IPS-11a (cell line): ENCODE measurements at regions not wholly inside any gene's neighbourhood (a gene's known extent, or its start where the extent isn't known, plus 50 kb on each side); places are given as distances from the start of the nearest gene placed in this dataset.

Experiments used
- H3K4me3 ChIP-seq: one replicate; pipeline ENCODE4 v1.5.1; 2013; ENCODE audit warnings: low read depth, low read length, control low read depth

DNA sequence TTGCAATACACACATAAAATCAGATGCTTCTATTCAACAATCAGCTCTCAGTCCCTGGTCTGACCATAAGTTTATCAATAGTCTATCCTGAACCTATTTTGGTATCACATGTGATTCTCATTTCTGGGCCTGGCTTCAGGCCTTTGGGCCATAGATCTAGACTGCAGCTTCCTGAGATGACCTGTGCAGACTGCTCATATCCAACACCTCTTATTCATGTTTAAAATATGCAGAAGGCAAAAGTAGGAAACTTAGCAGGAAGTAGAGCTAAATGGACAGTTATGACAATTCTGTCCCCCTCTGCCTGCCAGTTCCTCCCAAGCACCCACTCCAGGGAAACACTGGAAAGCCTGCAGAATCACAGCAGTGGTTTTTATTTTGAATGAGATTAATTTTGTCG, 53.3 kb downstream of the C7orf25 start:
- no peak overlapping the region for H3K4me3 ChIP-seq

DNA sequence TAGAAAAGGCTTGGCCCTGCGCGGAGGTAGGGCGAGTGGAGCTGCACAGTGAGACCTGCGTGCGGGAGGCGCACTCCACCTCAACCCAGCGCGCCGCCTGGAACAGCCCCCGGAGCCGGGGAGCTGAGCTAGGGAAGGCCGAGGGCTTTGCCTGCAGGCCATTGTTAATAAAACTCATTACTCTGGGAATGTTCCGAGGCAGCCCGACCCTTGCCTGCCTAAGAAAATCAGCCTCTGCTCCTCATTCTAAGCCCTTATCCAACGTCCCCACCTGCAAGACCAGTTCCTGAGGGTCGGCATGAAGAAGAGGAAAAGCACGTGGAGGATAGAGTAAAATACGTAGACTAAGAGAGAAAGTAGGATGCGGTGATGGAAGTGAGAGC, 55.3 kb downstream of the C7orf25 start:
- no peak overlapping the region for H3K4me3 ChIP-seq

DNA sequence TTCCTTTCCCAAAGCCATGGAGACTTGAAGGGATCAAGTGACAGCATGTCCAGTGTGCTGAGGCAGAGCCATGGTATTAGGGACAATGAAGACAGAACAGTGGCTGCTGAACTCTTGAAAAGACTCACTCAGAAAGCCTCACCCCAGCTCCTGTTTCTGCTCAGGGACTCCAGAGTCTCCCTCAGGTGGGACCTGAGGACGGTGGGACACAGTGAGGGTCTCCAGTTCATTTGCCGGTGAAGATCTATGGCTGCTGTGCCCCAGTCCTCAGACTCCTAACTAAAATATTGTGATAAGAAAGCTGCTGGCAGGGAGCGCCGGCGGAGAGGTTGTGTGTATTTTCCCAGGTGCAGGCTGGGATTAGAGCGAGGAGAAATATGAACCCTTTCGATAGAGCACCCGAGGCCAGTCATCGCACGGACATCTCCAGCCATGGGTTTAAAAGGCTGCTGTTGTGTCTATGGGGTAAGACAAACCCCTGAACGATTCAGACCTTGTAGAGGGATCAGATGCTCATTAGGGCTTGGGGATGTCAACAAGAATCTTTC, 57.2 kb downstream of the C7orf25 start:
- no peak overlapping the region for H3K4me3 ChIP-seq

DNA sequence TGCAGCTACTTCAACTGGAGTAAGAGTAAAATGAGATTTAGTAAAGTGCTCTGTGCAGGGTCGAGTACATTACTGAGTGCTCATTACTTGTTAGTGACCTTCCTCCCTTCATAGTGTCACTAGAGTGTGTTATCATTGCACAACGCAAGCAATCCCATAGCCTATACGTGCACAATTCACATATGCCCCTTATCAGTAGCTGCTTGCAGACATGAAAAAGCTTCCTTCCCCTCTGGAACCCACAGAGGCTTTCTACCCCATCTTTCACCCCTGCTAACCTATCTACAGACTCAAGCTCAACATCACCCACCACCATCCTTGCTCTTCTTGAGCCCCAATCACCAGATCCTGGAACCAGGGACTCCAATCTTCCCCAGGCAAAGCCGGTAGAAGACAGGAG, 59.3 kb downstream of the C7orf25 start:
- no peak overlapping the region for H3K4me3 ChIP-seq

DNA sequence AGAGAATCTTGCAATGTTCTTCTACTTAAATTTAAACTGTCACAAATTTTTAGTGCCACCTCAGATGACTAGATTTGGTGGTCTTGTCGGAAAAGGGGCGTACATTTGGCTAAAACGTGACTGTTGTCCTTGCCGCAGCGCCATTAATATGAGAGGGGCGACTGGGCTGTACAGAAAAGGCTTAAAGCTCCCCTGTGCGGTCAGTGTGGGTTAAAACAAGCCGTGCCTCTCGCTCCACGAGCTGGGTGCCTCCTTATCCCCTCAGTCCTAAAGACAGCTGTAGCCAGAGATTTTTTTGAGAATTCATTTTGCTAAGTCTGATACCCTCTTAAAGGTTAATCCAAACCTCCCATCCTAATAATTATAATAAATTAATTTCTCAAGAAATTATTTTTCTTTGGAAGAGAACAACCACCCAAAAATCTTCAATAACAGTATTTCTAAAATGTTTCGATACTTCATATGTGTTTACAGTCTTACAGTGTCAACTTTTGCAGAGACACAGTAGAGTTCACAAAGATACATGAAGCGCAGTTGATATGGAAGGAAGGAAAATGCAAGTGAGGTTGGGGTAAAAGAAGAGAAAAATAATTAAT, 68.6 kb downstream of the C7orf25 start:
- H3K4me3 ChIP-seq = no peak overlapping the region

DNA sequence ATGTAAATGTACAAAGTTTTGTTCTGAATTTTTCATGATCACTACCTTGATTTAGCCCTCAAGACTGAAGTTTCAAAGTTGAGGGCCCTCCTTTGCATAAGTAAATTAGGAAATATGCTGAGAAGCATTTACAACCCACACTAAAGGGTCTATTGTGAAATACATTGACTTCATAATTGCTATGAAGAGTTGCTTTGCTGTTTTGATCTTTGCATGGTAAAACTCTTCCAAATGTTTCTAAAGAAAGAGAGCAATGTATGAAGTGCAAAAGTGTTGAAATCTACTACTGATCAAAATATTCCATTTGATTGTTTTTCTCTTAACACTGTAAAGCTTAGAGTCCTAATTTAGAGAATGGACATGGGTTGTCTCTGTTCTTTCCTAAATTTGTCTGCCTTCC, 77.2 kb downstream of the C7orf25 start:
- no peak overlapping the region for H3K4me3 ChIP-seq

DNA sequence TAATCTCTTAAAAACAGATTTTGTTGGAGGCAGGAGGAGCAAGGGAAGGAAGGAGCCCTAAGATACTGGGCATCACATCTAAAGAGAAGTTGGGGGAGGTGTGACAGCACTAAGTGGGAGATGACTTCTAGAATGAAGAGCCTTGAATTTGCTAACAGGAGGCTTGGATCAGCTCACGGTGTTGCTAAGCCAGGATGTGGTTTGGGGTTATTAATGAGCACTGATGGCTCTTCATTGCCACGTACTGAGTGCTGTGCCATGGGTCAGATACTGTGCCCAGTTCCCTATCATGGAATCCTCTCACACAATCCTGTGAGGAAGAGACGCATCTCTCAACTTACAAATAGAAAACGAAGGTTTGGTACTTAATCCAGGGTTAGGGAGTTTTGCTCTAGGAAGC, 78.5 kb downstream of the C7orf25 start:
- no peak overlapping the region for H3K4me3 ChIP-seq

DNA sequence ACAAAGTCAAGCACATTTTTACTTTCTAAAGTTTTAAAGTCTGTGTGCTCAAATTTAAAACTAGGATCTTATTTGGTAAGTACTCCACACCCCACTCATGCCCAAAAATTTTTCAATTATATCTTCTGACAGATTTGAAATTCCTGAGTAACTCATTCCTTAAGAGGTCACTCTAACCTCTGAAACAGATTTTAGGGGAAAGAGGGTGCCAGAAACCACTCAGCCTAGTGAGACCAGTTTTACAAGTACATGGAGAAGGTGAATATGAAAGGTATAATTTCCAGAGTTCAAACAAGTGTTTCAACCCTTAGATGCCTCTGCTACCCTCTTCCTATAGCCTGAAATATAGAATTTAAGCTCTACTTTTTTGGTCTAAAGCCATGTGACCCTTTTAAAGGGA, 79.2 kb downstream of the C7orf25 start:
- H3K4me3 ChIP-seq = no peak overlapping the region

DNA sequence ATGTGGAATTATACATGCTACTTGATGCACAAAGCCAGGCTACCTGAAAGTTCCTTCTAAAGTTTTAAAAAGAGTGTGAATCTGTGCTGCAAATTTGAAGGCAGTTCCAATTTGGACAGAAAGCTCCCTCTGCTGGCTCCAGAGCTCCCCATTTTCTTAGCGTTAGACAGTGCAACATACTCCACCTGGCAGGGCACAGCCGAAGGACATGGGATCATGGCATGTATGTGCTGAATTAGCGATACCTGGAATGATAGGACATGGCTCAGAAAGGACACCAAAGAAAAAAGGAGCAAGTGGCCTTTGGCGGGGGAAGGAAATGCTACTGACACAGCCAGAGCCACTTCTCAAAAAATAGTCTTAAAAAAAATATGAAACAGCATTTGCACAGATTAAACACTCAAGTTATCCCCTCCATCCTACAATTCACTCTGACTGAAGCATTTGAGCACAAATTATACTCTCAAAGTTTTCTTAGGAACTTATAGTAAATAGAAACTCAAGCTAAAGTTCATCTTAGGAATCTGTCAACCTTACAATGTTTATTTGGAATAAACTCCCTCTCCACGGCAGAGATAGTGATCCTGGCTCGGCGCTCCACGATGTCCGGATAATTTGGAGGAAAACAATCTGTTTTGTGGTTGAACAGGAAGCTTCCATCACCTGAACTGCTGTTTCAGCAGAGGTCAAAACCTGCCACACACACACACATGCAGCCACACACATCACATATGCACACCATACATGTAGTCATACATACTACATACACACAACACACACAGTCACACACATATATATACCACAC, 80.0 kb downstream of the C7orf25 start:
- no peak overlapping the region for H3K4me3 ChIP-seq

DNA sequence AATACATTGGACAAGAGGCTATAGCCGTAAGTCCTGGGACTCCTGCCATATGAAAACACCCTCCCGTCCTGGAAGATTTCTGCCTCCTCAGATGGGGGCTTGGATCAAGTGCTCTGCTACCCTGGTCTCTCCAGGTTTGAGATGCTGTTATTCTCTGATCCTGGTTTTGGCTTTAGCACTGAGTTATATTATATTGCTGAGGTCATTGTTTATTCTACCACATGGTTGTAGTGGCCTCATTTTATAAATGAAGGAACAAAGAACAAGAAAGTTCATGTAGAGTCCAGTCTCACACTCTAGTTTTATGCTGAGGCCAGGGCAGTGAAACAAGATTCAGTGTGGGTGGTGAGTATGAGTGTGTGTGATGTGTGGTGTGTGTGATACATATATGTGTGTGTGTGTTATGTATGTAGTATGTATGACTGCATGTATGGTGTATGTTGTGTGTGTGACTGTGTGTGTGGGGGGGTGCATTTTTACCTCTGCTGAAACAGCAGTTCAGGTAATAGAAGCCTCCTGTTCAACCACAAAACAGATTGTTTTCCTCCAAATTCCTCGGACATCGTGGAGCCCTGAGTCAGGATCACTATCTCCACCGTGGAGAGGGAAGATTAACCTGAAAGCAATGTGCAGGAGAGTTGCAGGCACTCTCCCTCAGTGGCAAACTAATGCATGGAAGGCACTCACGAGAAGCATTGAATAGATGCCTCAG, 80.7 kb downstream of the C7orf25 start:
- no peak overlapping the region for H3K4me3 ChIP-seq

DNA sequence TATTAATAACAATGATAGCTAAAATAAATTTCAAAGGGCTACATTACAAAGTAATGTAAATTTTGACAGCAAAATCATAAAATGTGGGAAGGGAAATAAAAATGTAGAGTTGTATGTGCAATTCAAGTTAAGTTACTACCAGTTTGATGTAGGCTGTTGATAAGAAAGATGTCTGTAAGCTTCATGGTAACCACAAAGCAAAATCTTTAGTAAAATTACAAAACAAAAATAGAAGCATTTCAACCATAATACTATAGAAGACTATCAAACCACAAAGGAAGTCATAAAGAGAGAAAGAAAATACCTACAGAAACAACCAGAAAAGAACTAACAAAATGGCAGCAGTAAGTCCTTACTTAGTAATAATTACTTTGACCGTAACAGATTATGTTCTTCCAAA, 99.1 kb downstream of the C7orf25 start:
- no peak overlapping the region for H3K4me3 ChIP-seq

DNA sequence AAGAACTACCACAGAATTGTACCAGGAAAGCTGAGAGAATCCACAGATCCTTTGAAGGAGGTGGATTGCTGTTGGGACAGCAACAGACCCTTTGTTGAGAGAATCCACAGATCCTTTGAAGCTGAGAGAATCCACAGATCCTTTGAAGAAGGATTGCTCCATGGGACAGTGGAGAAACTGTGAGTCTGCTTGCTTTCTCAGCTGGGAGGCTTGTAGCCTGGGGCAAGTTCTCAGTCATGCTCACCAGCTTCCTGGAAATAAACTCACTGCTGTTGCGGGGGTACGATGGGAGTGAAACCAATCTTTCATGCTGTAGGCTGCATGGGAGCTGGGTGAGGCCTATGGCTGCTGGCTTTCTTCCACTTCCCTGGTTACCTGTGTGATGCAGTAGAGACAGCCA, 106.3 kb downstream of the C7orf25 start:
- no peak overlapping the region for H3K4me3 ChIP-seq

DNA sequence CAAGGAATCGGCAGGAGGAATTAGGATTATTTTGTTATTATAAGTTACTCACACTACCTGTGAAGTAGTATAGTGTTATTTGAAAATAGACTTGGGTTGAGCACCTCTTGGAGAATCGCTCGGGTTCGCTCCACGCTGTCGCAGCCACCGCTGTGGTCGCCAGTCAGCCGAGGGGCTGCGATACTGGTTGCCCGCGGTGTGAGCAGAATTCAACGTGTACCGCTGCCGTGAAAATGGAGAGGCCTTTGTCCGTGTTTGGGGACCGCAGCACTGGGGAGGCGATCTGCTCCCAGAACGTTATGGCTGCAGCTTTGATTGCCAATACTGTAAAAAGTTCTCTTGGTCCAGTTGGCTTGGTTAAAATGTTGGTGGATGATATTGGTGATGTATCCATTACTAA, 117.2 kb downstream of the C7orf25 start:
- no peak overlapping the region for H3K4me3 ChIP-seq

DNA sequence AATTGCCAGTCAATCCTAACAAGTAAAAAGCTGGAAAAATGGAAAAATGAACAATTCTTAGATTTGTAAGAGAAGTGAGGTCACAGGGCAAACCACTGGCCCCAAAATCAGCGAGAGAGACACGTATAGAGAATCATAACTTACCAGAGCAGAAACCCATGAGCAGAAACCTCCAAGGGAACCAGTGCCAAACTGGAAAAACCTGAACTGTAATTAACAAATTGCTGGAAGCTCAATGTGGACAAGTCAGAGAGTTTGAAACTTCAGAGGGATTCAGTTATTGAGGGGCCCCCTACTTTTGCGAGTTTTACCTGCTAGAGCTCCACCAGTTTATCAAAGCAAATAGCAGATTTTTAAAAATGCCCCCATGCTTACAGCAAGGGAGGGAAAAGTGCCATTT, 119.0 kb downstream of the C7orf25 start:
- no peak overlapping the region for H3K4me3 ChIP-seq

DNA sequence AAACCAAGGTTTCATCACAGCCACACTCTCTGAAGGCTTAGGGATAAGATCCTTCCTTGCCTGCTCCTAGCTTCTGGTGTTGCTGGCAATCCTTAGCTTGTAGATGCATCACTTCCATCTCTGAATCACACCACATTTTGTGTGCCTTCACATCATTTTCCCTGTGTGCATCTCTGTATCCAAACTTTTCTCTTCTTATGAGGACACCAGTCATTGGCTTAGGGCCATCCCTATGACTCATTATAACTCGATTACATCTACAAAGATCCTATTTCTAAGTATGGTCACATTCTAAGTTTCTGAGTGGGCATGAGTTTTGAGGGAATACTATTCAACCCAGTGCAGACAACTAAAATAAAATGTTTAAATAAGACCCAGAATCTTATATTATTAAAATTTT, 121.7 kb downstream of the C7orf25 start:
- H3K4me3 ChIP-seq = no peak overlapping the region

DNA sequence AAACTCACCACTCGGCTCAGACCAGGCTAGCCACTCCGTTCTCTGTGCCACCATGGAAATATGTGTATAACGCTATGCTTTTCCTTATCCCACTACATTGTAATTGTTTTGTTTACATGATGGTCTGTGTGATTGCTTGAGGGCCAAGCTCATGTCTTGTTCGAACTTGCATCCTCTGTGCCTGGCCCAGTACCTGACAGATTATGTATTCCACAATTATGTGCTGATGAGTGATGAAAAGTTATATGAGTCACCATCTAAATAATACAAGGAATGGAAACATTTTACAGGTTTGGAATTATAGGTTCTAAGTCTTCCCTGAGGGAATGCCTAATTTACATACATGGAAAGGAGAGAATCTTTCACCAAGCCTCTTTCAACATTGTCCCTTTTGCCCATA, 137.4 kb downstream of the C7orf25 start:
- H3K4me3 ChIP-seq = no peak overlapping the region

DNA sequence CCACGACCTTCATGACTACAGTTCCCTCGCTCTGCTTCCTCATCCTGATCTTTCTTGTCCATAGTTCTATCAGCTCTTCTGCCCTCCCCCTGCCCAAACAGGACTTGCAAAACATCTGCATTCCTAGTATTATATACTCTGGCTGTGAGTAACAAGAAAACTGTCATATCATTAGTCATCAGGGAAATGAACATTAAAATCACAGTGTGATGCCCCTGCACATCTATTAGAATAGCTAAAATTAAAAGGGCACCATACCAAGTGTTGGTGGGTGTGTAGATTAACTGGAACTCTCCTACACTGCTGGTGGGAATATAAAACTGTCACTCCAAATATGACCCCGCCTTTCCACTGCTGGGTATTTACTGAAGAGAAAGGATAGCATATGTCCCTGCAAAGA, 141.8 kb downstream of the C7orf25 start:
- H3K4me3 ChIP-seq = no peak overlapping the region

DNA sequence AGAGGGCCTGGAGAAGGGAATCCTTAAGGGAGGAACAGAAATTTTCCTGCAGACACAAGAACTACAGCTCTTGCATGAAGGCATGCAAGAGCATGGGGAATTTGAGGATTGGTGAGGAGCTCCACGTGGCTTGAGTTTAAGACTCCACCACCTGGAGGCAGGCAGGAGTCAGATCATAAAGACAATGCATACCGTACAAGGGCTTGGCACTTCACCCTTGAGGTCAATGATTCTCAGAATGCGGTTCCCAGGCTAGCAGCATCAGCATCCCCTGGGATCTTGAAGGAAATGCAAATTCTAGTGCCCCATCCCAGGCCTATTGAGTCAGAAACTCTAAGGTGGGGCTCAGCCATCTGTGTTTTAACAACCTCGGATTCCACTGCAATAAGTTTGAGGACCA, 143.8 kb downstream of the C7orf25 start:
- no peak overlapping the region for H3K4me3 ChIP-seq

DNA sequence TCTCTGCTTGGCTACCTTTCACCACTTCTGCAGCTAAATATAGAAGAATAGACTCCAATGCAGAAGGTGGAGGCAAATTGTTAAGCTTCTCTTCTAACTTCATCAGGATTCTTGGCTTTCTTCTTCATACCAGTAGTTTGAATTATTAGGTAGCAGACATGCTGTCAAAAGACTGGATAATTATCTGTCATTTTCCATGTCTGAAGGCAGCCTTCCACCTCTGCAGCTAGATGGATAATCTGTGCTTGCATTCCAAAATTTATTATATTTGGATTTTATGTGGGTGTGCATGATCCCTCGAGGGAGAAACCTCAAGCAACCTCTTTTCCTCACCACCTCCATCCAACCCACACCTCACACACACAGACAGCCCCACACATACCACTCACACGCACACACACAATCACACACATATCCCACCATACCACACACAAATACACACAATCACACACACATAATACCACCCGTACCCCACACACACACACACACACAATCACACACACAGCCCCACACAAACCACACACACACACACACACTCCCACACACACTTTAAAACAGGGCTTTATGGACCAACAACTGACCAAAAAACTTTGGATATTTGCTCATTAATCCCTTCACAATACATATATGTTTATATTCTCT, 145.0 kb downstream of the C7orf25 start:
- H3K4me3 ChIP-seq = no peak overlapping the region

DNA sequence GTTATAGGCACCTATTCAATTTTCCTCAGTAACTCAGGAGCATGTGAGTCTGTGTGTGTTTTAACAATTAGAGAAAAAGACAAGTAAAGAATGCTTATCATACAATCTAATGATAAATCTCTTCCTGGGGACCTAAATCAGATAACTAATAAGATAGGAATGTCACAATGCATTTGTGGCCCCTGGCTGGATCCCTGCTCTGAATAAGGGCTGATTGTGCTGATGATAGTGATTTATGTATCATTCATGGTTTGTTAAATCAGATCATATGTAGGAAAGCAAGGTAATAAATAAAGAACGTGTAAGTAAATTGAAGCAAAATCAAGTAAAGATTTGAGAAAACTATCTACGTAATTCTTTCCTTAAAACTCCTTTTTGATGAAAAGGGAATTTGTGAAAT, 145.9 kb downstream of the C7orf25 start:
- no peak overlapping the region for H3K4me3 ChIP-seq

DNA sequence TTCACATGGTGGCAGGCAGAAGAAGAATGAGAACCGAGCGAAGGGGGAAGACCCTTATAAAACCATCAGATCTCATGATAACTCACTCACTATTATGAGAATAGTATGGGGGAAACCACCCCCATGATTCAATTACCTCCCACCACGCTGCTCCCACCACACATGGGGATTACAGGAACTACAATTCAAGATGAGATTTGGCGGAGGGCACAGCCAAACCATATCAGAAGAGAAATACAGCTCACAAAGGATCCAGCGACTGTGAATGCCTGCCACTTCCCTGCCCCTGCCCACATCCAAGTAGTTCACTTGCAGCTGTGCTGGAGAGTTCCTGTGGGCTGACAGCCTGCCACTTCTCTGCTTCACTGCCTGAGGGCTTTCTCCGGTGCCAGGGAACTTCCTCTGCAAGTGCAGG, 148.7 kb downstream of the C7orf25 start:
- H3K4me3 ChIP-seq = no peak overlapping the region
